NOMO-1 (cell line): ENCODE measurements at regions not wholly inside any gene's neighbourhood (a gene's known extent, or its start where the extent isn't known, plus 50 kb on each side); places are given as distances from the start of the nearest gene placed in this dataset.
"Not testable (repeated sequence)": the region's sequence is repeated elsewhere in the genome, so short reads cannot be mapped to it uniquely, and the experiment has no call there.

Experiments used
- DNase-seq, 2 experiments: peaks; one replicate each; lab custom pipeline; 2025; ENCODE audit not compliant: unreplicated experiment in 2 of 2; lab: John Stamatoyannopoulos, UW

- no peak for DNase-seq
These were observed 760.8 kb upstream of the TPTE start for GRCh38 chr21:9760398-9761074.

- no peak for DNase-seq
These were observed 758.1 kb upstream of the TPTE start for GRCh38 chr21:9763306-9763705.

- no peak for DNase-seq
These were observed 757.6 kb upstream of the TPTE start for GRCh38 chr21:9763807-9764206.

GRCh38 chr21:9764294-9764693 is 757.1 kb upstream of the TPTE start:
- DNase-seq, result not testable (repeated sequence)

- DNase-seq, result not testable (repeated sequence)
These were observed 755.8 kb upstream of the TPTE start for GRCh38 chr21:9765538-9765937.

- DNase-seq, result not testable (repeated sequence)
These were observed 754.3 kb upstream of the TPTE start for GRCh38 chr21:9766890-9767591.

GRCh38 chr21:9767592-9768375 is 753.6 kb upstream of the TPTE start:
- no peak for DNase-seq

- not testable (repeated sequence) for DNase-seq
These were observed 752.8 kb upstream of the TPTE start for GRCh38 chr21:9768376-9769130.

- not testable (repeated sequence) for DNase-seq
These were observed 752.3 kb upstream of the TPTE start for GRCh38 chr21:9769131-9769498.

GRCh38 chr21:9769718-9770690 is 751.4 kb upstream of the TPTE start:
- DNase-seq, result not testable (repeated sequence)

- DNase-seq, result not testable (repeated sequence)
These were observed 749.7 kb upstream of the TPTE start for GRCh38 chr21:9771466-9772347.

GRCh38 chr21:9772348-9772672 is 749.1 kb upstream of the TPTE start:
- DNase-seq, result no peak

- not testable (repeated sequence) for DNase-seq
These were observed 748.4 kb upstream of the TPTE start for GRCh38 chr21:9772877-9773420.

- DNase-seq, result no peak
These were observed 747.0 kb upstream of the TPTE start for GRCh38 chr21:9774347-9774746.

- not testable (repeated sequence) for DNase-seq
These were observed 746.3 kb upstream of the TPTE start for GRCh38 chr21:9774901-9775593.

GRCh38 chr21:9775877-9776276 is 745.5 kb upstream of the TPTE start:
- not testable (repeated sequence) for DNase-seq

- DNase-seq, result not testable (repeated sequence)
These were observed 744.9 kb upstream of the TPTE start for GRCh38 chr21:9776286-9777020.
